Ishikawa (cell line): ENCODE measurements at regions not wholly inside any gene's neighbourhood (a gene's known extent, or its start where the extent isn't known, plus 50 kb on each side); places are given as distances from the start of the nearest gene placed in this dataset.
A peak's percentile ranks its signal among the peaks of the same experiment; 100 is the strongest.

Experiments used
- CEBPB ChIP-seq: IDR thresholded peaks from 2 replicates; pipeline ENCODE4 v1.6.1; 2012
- CREB1 ChIP-seq: IDR thresholded peaks from 2 replicates; pipeline ENCODE4 v1.6.1; 2012; ENCODE audit warnings: low read depth
- EGR1 ChIP-seq: IDR thresholded peaks from 2 replicates; pipeline ENCODE4 v1.6.1; 2012
- EP300 ChIP-seq: IDR thresholded peaks from 2 replicates; pipeline ENCODE4 v1.6.1; 2012; ENCODE audit warnings: borderline replicate concordance
- FOXM1 ChIP-seq: IDR thresholded peaks from 2 replicates; pipeline ENCODE4 v1.6.1; 2012; ENCODE audit warnings: low read depth, borderline replicate concordance
- MAX ChIP-seq: IDR thresholded peaks from 2 replicates; pipeline ENCODE4 v1.6.1; 2012
- NFIC ChIP-seq: IDR thresholded peaks from 2 replicates; pipeline ENCODE4 v1.6.1; 2012
- RAD21 ChIP-seq: IDR thresholded peaks from 2 replicates; pipeline ENCODE4 v1.6.1; 2012; ENCODE audit warnings: low read depth
- REST ChIP-seq: IDR thresholded peaks from 2 replicates; pipeline ENCODE4 v1.6.1; 2012; ENCODE audit warnings: low read depth, mild to moderate bottlenecking
- TAF1 ChIP-seq: IDR thresholded peaks from 2 replicates; pipeline ENCODE4 v1.6.1; 2012; ENCODE audit warnings: low read depth, mild to moderate bottlenecking
- TCF12 ChIP-seq: IDR thresholded peaks from 2 replicates; pipeline ENCODE4 v1.6.1; 2012; ENCODE audit warnings: low read depth
- TEAD4 ChIP-seq: IDR thresholded peaks from 2 replicates; pipeline ENCODE4 v1.6.1; 2012
- USF1 ChIP-seq: IDR thresholded peaks from 2 replicates; pipeline ENCODE4 v1.6.1; 2012
- YY1 ChIP-seq: IDR thresholded peaks from 2 replicates; pipeline ENCODE4 v1.6.1; 2012; ENCODE audit warnings: low read depth
- ZBTB7A ChIP-seq: IDR thresholded peaks from 2 replicates; pipeline ENCODE4 v1.6.1; 2012; ENCODE audit warnings: low read depth

GRCh38 chr2:188851311-188851710, 122.9 kb upstream of the COL3A1 start:
- no peak for TF ChIP-seq YY1
- no peak for TF ChIP-seq EP300
- no peak for TF ChIP-seq USF1
- no peak for TF ChIP-seq NFIC
- TF ChIP-seq CEBPB, result no peak
- TF ChIP-seq MAX, result no peak
- TF ChIP-seq CREB1, result no peak
- TF ChIP-seq RAD21, result no peak
- no peak for TF ChIP-seq TEAD4
- no peak for TF ChIP-seq TAF1
- TF ChIP-seq REST, result no peak
- no peak for TF ChIP-seq ZBTB7A

GRCh38 chr2:188851826-188852225, 122.3 kb upstream of the COL3A1 start:
- no peak for TF ChIP-seq FOXM1
- TF ChIP-seq USF1, result no peak
- TF ChIP-seq MAX, result no peak
- no peak for TF ChIP-seq CREB1
- TF ChIP-seq TCF12, result no peak
- no peak for TF ChIP-seq TAF1
- TF ChIP-seq EGR1, result no peak
- no peak for TF ChIP-seq TEAD4
- no peak for TF ChIP-seq ZBTB7A
- no peak for TF ChIP-seq RAD21
- TF ChIP-seq YY1, result no peak
- TF ChIP-seq CEBPB, result no peak
- no peak for TF ChIP-seq NFIC
- TF ChIP-seq EP300, result no peak
- no peak for TF ChIP-seq REST

- TF ChIP-seq EP300, result no peak
- no peak for TF ChIP-seq CREB1
- TF ChIP-seq USF1, result no peak
- no peak; the same call in 1 of the 2 replicates for TF ChIP-seq FOXM1
- no peak for TF ChIP-seq MAX
- TF ChIP-seq REST, result no peak
- no peak for TF ChIP-seq TAF1
- peak; percentile 15; the same call in 1 of the 2 replicates for TF ChIP-seq TEAD4
- peak; percentile 44; the same call in 1 of the 2 replicates for TF ChIP-seq CEBPB
- peak; percentile 53; the same call in 1 of the 2 replicates for TF ChIP-seq YY1
- TF ChIP-seq EGR1, result no peak
- TF ChIP-seq TCF12, result no peak
- no peak for TF ChIP-seq RAD21
- TF ChIP-seq ZBTB7A, result no peak
- TF ChIP-seq NFIC, result peak; percentile 55
Observed at GRCh38 chr2:188852772-188853171, 121.4 kb upstream of the COL3A1 start.

- TF ChIP-seq ZBTB7A (no peak), TAF1 (no peak), USF1 (no peak), REST (no peak), NFIC (no peak), TCF12 (no peak), EGR1 (no peak), YY1 (no peak), FOXM1 (no peak), RAD21 (no peak)
Observed at GRCh38 chr2:188853307-188853706, 120.9 kb upstream of the COL3A1 start.
